SKM-1 treated with dmso at 0.1 percent for 144 hours (cell line): ENCODE measurements at regions not wholly inside any gene's neighbourhood (a gene's known extent, or its start where the extent isn't known, plus 50 kb on each side); places are given as distances from the start of the nearest gene placed in this dataset.
"Not testable (repeated sequence)": the region's sequence is repeated elsewhere in the genome, so short reads cannot be mapped to it uniquely, and the experiment has no call there.

ENCODE experiments used
- DNase-seq: peaks from one replicate; lab custom pipeline; 2025; ENCODE audit not compliant: unreplicated experiment; lab: John Stamatoyannopoulos, UW

GRCh38 chr5:136924490-136924889 lies 559.1 kb upstream of the TRPC7 start:
- no peak for DNase-seq

GRCh38 chr5:136910625-136911024 lies 545.3 kb upstream of the TRPC7 start:
- DNase-seq, result no peak

GRCh38 chr5:136909906-136910305 lies 544.6 kb upstream of the TRPC7 start:
- DNase-seq, result no peak

DNA sequence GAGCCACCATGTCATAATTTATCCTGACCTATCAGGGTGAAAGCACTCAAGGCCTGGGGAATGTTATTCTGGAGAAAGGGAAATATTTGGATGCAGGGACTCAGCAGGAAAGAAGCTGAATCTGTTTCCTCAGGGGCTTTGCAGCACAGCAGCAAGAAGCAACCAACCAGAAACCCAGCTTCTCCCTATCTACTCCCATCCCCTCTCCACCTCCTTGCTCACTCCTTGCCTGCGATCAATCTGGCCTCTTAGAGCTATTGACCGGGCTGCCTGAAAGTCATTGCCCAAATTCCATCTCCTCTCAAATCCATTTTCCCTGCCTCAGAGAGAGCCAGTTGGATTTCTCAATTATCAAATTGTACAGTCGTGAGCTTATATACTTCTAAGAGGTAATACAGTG lies 542.0 kb upstream of the TRPC7 start:
- no peak for DNase-seq

GRCh38 chr5:136906545-136906944 lies 541.2 kb upstream of the TRPC7 start:
- DNase-seq, result no peak

DNA sequence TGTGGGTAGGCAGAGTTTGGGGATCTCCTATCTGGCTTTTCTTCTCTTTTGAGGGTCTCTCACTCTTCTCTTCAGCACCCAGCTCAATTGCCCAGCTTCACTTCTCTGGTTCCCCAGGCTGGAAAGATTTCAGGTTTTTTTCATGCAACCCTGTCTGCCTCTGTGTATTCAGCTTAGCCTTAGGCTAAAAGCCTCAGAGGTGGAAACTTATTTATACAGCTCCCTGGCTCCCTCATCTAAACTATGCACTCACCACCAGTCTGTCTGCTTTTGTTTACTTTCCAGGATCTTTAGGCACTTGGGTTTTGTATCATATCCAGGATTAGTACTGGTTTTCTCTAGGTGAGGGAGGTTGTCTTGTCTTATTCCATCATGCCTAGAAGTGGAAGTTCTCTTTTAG lies 540.2 kb upstream of the TRPC7 start:
- no peak for DNase-seq

DNA sequence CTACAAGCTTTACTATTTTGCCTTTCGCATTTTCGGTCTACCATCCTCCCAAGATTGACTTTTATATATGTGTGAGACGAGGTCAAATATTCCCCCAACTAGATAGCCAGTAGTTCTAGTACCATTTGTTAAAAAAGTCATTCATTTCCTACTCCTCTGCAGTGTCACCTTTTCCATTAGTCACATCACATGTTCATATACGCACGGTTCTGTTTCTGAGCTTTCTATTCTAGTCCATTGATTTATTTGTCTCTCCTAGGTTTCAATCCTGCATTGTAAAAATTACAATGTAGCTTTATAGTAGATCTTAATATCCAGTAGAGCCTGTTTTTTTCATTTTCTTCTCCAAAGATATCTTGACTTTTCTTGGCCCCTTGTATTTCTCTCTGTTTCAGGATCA lies 528.7 kb upstream of the TRPC7 start:
- DNase-seq, result no peak

- no peak for DNase-seq
Observed at GRCh38 chr5:136892000-136892399, 526.7 kb upstream of the TRPC7 start.

DNA sequence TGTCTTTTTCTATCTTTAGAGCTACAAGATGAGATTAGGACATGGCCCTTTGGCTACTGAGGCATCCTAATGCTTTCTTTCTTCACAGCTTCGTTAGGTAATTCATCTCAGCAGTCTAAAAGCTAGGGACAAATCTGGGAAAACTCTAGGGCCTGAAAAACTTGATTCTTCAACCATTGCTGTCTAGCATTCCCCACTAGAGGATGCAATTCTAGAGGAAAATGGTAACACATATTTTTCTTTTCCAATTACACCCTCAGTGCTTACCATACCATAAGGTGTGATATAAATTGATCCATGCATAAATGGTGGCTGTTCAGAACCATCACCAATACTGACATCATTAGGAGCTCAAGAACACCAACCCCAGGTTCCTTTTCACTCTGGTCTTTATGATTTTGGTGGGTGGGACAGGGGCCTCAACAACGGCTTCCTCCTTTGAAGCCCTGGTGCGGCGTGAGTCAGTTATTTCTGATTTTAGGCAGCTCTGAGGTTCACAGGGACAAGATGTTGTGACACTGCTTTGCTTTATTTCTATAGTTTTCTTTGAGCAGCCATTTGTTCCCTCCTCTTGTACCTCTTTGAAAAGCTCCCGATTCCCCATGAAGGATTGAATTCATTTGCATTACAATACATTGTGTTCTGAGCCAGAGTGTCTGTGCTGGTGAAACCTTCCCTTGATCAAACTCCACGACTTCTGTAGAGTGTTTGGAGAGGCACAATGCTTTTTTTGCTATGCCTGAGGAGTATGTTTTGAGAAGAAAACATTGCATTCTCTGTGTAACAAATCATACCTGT lies 526.0 kb upstream of the TRPC7 start:
- DNase-seq, result no peak

- no peak for DNase-seq
Observed at GRCh38 chr5:136890431-136891148, 525.2 kb upstream of the TRPC7 start.

DNA sequence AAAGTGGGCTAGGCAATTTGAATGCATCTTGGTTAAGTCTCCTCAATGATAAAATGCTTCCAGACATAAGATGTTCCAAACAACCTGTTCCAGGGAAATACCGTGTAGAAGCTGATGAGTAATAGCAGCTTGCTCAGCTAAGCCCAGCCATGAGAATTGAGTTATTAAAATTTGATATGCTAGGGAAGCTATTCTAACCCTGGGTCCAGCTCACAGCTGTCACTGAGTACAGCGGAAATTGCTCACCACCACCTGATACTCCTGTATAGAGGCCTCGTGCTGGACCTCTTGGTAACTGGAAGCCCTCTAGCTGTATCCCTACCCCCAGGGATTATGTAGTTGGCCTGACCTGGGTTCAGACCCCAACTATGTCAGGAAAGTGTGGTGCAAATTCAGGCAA lies 521.3 kb upstream of the TRPC7 start:
- DNase-seq, result no peak

- no peak for DNase-seq
Observed at GRCh38 chr5:136864960-136865359, 499.6 kb upstream of the TRPC7 start.

- DNase-seq, result no peak
Observed at GRCh38 chr5:136856648-136857047, 491.3 kb upstream of the TRPC7 start.

- DNase-seq, result no peak
Observed at GRCh38 chr5:136853971-136854370, 488.6 kb upstream of the TRPC7 start.

GRCh38 chr5:136840601-136841000 lies 475.3 kb upstream of the TRPC7 start:
- no peak for DNase-seq

DNA sequence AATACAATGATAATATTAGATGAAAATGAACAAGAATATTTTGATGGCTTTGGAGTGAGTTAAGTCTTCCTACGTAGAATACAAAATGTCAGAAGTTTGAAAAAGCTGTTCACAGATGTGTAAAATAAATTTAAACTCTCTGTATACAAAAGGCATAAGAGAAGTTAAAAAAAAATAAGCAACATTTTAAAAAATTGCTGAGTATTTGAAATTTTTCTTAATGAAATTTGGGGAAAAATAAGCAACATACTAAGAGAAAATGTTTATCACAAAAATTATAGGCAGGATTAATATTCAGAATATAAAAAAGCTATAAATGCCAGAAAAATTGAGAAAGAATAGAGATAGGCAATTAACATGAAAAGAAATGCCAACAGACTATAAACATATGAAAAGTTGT lies 470.7 kb upstream of the TRPC7 start:
- no peak for DNase-seq

DNA sequence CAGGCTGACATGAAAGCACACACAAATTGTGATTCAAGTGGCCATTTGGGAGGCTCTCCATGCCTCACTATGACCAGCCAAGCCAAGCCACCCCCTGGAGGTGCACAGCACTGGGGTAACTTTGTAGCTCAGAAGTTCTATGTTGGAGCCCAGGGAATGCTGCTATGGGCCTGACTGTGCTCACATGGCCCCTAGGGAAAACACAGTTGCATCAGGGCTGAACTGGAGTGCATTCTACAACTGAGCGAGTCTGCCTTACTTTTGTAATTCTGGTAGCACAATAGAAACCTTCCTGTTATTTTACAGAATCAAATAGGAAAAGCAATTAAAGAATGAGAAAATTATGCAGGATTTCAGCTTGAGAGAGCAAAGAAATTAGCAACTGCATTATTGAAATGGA lies 455.5 kb upstream of the TRPC7 start:
- DNase-seq, result no peak

- no peak for DNase-seq
Observed at GRCh38 chr5:136819526-136820302, 454.4 kb upstream of the TRPC7 start.

DNA sequence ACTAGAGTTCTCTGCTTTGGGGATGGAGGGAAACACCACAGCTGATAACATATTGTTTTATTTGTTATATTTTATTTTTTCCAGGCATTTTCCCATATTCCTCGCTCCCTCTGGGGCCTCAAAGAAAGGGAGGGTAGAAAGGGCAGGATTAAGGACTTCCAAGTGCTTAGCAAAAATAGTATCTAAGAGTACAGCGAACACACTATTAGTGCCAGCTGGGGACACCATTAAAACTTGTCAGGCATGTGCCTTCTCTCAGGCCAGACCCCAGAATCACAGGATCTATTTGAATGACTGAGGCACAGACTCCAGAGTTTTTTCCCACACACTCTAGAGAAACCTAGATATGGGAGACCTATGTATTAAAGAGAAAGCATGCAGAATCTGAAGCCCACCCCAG lies 451.0 kb upstream of the TRPC7 start:
- DNase-seq, result no peak

- no peak for DNase-seq
Observed at GRCh38 chr5:136814619-136815378, 449.5 kb upstream of the TRPC7 start.

DNA sequence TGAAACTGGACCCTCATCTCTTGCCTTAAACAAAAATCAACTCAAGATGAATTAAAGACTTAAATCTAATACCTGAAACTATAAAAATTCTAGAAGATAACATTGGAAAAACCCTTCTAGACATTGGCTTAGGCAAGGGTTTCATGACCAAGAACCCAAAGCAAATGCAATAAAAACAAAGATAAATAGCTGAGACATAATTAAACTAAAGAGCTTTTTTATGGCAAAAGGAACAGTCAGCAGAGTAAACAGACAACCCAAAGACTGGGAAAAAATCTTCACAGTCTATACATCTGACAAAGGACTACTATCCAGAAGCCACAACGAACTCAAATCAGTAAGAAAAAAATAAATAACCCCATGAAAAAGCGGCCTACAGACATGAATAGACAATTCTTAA lies 446.9 kb upstream of the TRPC7 start:
- DNase-seq, result not testable (repeated sequence)
